ENCODE measurements at regions not wholly inside any gene's neighbourhood (a gene's known extent, or its start where the extent isn't known, plus 50 kb on each side); places are given as distances from the start of the nearest gene placed in this dataset.

- Histone ChIP-seq H3K9me3 (ENCODE audit: insufficient read depth, low read depth, low read length) (no peaks in the 10 kb centered on the region), H3K4me1 (ENCODE audit: insufficient read depth, low read length) (no peaks in the 10 kb centered on the region), H3K27me3 (ENCODE audit: insufficient read depth, low read length) (no peaks in the 10 kb centered on the region), H3K9ac (ENCODE audit: low read depth, low read length) (no peak overlapping the region), H3K4me3 (ENCODE audit: low read length) (no peak overlapping the region), H3K27ac (ENCODE audit: low read length) (no peak overlapping the region), H3K36me3 (ENCODE audit: insufficient read depth, low read depth, low read length) (no peaks in the 10 kb centered on the region)
These were observed 570.5 kb downstream of the MRPL39 start for GRCh38 chr21:25036775-25037174.

GRCh38 chr21:25031750-25032149 is 575.5 kb downstream of the MRPL39 start:
- Histone ChIP-seq H3K4me1 (ENCODE audit: insufficient read depth, low read length) (no peaks in the 10 kb centered on the region), H3K36me3 (ENCODE audit: insufficient read depth, low read depth, low read length) (no peaks in the 10 kb centered on the region), H3K27ac (ENCODE audit: low read length) (no peak overlapping the region), H3K9me3 (ENCODE audit: insufficient read depth, low read depth, low read length) (no peaks in the 10 kb centered on the region), H3K27me3 (ENCODE audit: insufficient read depth, low read length) (no peaks in the 10 kb centered on the region), H3K4me3 (ENCODE audit: low read length) (no peak overlapping the region), H3K9ac (ENCODE audit: low read depth, low read length) (no peak overlapping the region)

GRCh38 chr21:25029580-25029979 is 577.7 kb downstream of the MRPL39 start:
- Histone ChIP-seq H3K36me3 (ENCODE audit: insufficient read depth, low read depth, low read length) (no peaks in the 10 kb centered on the region), H3K9ac (ENCODE audit: low read depth, low read length) (no peak overlapping the region), H3K9me3 (ENCODE audit: insufficient read depth, low read depth, low read length) (no peaks in the 10 kb centered on the region), H3K4me1 (ENCODE audit: insufficient read depth, low read length) (no peaks in the 10 kb centered on the region), H3K27me3 (ENCODE audit: insufficient read depth, low read length) (no peaks in the 10 kb centered on the region), H3K27ac (ENCODE audit: low read length) (no peak overlapping the region), H3K4me3 (ENCODE audit: low read length) (no peak overlapping the region)

GRCh38 chr21:25025596-25025995 is 581.7 kb downstream of the MRPL39 start:
- Histone ChIP-seq H3K4me3 (ENCODE audit: low read length) (no peak overlapping the region), H3K36me3 (ENCODE audit: insufficient read depth, low read depth, low read length) (no peaks in the 10 kb centered on the region), H3K27me3 (ENCODE audit: insufficient read depth, low read length) (no peaks in the 10 kb centered on the region), H3K4me1 (ENCODE audit: insufficient read depth, low read length) (no peaks in the 10 kb centered on the region), H3K27ac (ENCODE audit: low read length) (no peak overlapping the region), H3K9me3 (ENCODE audit: insufficient read depth, low read depth, low read length) (no peaks in the 10 kb centered on the region), H3K9ac (ENCODE audit: low read depth, low read length) (no peak overlapping the region)

- Histone ChIP-seq H3K9ac (ENCODE audit: low read depth, low read length) (no peak overlapping the region), H3K9me3 (ENCODE audit: insufficient read depth, low read depth, low read length) (no peaks in the 10 kb centered on the region), H3K4me1 (ENCODE audit: insufficient read depth, low read length) (no peaks in the 10 kb centered on the region), H3K36me3 (ENCODE audit: insufficient read depth, low read depth, low read length) (no peaks in the 10 kb centered on the region), H3K27me3 (ENCODE audit: insufficient read depth, low read length) (no peaks in the 10 kb centered on the region), H3K27ac (ENCODE audit: low read length) (no peak overlapping the region), H3K4me3 (ENCODE audit: low read length) (no peak overlapping the region)
These were observed 582.6 kb downstream of the MRPL39 start for GRCh38 chr21:25024639-25025038.

GRCh38 chr21:25005388-25005787 is 601.9 kb downstream of the MRPL39 start:
- H3K36me3 ChIP-seq (ENCODE audit: insufficient read depth, low read depth, low read length), result no peaks in the 10 kb centered on the region
- no peak overlapping the region for H3K27ac ChIP-seq (ENCODE audit: low read length)
- no peak overlapping the region for H3K9ac ChIP-seq (ENCODE audit: low read depth, low read length)
- H3K4me3 ChIP-seq (ENCODE audit: low read length), result no peak overlapping the region
- H3K9me3 ChIP-seq (ENCODE audit: insufficient read depth, low read depth, low read length), result no peaks in the 10 kb centered on the region
- no peaks in the 10 kb centered on the region for H3K4me1 ChIP-seq (ENCODE audit: insufficient read depth, low read length)
- H3K27me3 ChIP-seq (ENCODE audit: insufficient read depth, low read length), result no peaks in the 10 kb centered on the region

GRCh38 chr21:25002676-25003075 is 604.6 kb downstream of the MRPL39 start:
- Histone ChIP-seq H3K27ac (ENCODE audit: low read length) (no peak overlapping the region), H3K36me3 (ENCODE audit: insufficient read depth, low read depth, low read length) (no peaks in the 10 kb centered on the region), H3K4me1 (ENCODE audit: insufficient read depth, low read length) (no peaks in the 10 kb centered on the region), H3K9me3 (ENCODE audit: insufficient read depth, low read depth, low read length) (no peaks in the 10 kb centered on the region), H3K4me3 (ENCODE audit: low read length) (no peak overlapping the region), H3K27me3 (ENCODE audit: insufficient read depth, low read length) (no peaks in the 10 kb centered on the region), H3K9ac (ENCODE audit: low read depth, low read length) (no peak overlapping the region)

GRCh38 chr21:24995216-24995615 is 612.1 kb downstream of the MRPL39 start:
- Histone ChIP-seq H3K27me3 (ENCODE audit: insufficient read depth, low read length) (no peaks in the 10 kb centered on the region), H3K9ac (ENCODE audit: low read depth, low read length) (no peak overlapping the region), H3K27ac (ENCODE audit: low read length) (no peak overlapping the region), H3K9me3 (ENCODE audit: insufficient read depth, low read depth, low read length) (no peaks in the 10 kb centered on the region), H3K4me3 (ENCODE audit: low read length) (no peak overlapping the region), H3K4me1 (ENCODE audit: insufficient read depth, low read length) (no peaks in the 10 kb centered on the region), H3K36me3 (ENCODE audit: insufficient read depth, low read depth, low read length) (no peaks in the 10 kb centered on the region)

GRCh38 chr21:24994717-24995116 is 612.6 kb downstream of the MRPL39 start:
- Histone ChIP-seq H3K4me3 (ENCODE audit: low read length) (no peak overlapping the region), H3K27me3 (ENCODE audit: insufficient read depth, low read length) (no peaks in the 10 kb centered on the region)

GRCh38 chr21:24989516-24989915 is 617.8 kb downstream of the MRPL39 start:
- H3K9ac ChIP-seq (ENCODE audit: low read depth, low read length), result no peak overlapping the region
- H3K27me3 ChIP-seq (ENCODE audit: insufficient read depth, low read length), result no peaks in the 10 kb centered on the region
- no peak overlapping the region for H3K27ac ChIP-seq (ENCODE audit: low read length)
- H3K4me3 ChIP-seq (ENCODE audit: low read length), result no peak overlapping the region
- no peaks in the 10 kb centered on the region for H3K36me3 ChIP-seq (ENCODE audit: insufficient read depth, low read depth, low read length)
- H3K9me3 ChIP-seq (ENCODE audit: insufficient read depth, low read depth, low read length), result no peaks in the 10 kb centered on the region
- H3K4me1 ChIP-seq (ENCODE audit: insufficient read depth, low read length), result no peaks in the 10 kb centered on the region

More at GRCh38 chr21:24994717-24995116, 612.6 kb downstream of the MRPL39 start:
- no peak overlapping the region for H3K27ac ChIP-seq (ENCODE audit: low read length)
- H3K9ac ChIP-seq (ENCODE audit: low read depth, low read length), result no peak overlapping the region
- H3K9me3 ChIP-seq (ENCODE audit: insufficient read depth, low read depth, low read length), result no peaks in the 10 kb centered on the region
- H3K4me1 ChIP-seq (ENCODE audit: insufficient read depth, low read length), result no peaks in the 10 kb centered on the region
- H3K36me3 ChIP-seq (ENCODE audit: insufficient read depth, low read depth, low read length), result no peaks in the 10 kb centered on the region

GRCh38 chr21:24988941-24989340 is 618.3 kb downstream of the MRPL39 start:
- Histone ChIP-seq H3K27ac (ENCODE audit: low read length) (no peak overlapping the region), H3K9me3 (ENCODE audit: insufficient read depth, low read depth, low read length) (no peaks in the 10 kb centered on the region)

GRCh38 chr21:24976238-24976637 is 631.0 kb downstream of the MRPL39 start:
- Histone ChIP-seq H3K9ac (ENCODE audit: low read depth, low read length) (no peak overlapping the region), H3K27me3 (ENCODE audit: insufficient read depth, low read length) (no peaks in the 10 kb centered on the region), H3K36me3 (ENCODE audit: insufficient read depth, low read depth, low read length) (no peaks in the 10 kb centered on the region), H3K27ac (ENCODE audit: low read length) (no peak overlapping the region), H3K4me1 (ENCODE audit: insufficient read depth, low read length) (no peaks in the 10 kb centered on the region), H3K9me3 (ENCODE audit: insufficient read depth, low read depth, low read length) (peaks cover 17% of the 10 kb centered on the region), H3K4me3 (ENCODE audit: low read length) (no peak overlapping the region)

More at GRCh38 chr21:24988941-24989340, 618.3 kb downstream of the MRPL39 start:
- H3K36me3 ChIP-seq (ENCODE audit: insufficient read depth, low read depth, low read length), result no peaks in the 10 kb centered on the region
- H3K9ac ChIP-seq (ENCODE audit: low read depth, low read length), result no peak overlapping the region
- no peaks in the 10 kb centered on the region for H3K4me1 ChIP-seq (ENCODE audit: insufficient read depth, low read length)
- no peak overlapping the region for H3K4me3 ChIP-seq (ENCODE audit: low read length)
- no peaks in the 10 kb centered on the region for H3K27me3 ChIP-seq (ENCODE audit: insufficient read depth, low read length)

GRCh38 chr21:24969068-24969467 is 638.2 kb downstream of the MRPL39 start:
- peaks cover 19% of the 10 kb centered on the region for H3K9me3 ChIP-seq (ENCODE audit: insufficient read depth, low read depth, low read length)
- no peaks in the 10 kb centered on the region for H3K27me3 ChIP-seq (ENCODE audit: insufficient read depth, low read length)
- no peaks in the 10 kb centered on the region for H3K4me1 ChIP-seq (ENCODE audit: insufficient read depth, low read length)
- no peak overlapping the region for H3K9ac ChIP-seq (ENCODE audit: low read depth, low read length)
- no peak overlapping the region for H3K27ac ChIP-seq (ENCODE audit: low read length)
- H3K36me3 ChIP-seq (ENCODE audit: insufficient read depth, low read depth, low read length), result no peaks in the 10 kb centered on the region
- H3K4me3 ChIP-seq (ENCODE audit: low read length), result no peak overlapping the region
